ENCODE measurements at regions not wholly inside any gene's neighbourhood (a gene's known extent, or its start where the extent isn't known, plus 50 kb on each side); places are given as distances from the start of the nearest gene placed in this dataset.
"Not testable (repeated sequence)": the region's sequence is repeated elsewhere in the genome, so short reads cannot be mapped to it uniquely, and the experiment has no call there.

DNA sequence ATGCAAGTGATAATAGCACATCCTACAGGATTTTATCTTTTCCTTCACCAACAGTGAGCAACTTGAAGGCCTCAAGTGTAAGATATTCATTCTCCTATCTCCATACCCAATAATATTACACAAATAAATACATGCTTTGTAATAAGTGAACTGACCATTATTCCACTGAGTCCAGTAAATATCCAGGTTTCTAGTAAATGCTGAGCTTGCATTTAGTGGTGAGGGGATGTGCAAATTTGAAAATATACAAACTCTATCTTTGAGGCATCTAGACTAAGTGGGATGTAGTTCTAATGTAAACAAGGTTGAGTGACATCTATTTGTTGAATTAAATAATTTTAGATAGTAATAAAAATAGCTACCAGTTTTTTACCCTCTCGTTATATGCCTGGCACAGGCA is 587.6 kb upstream of the IL12A start:
- DNase-seq, result no peak

DNA sequence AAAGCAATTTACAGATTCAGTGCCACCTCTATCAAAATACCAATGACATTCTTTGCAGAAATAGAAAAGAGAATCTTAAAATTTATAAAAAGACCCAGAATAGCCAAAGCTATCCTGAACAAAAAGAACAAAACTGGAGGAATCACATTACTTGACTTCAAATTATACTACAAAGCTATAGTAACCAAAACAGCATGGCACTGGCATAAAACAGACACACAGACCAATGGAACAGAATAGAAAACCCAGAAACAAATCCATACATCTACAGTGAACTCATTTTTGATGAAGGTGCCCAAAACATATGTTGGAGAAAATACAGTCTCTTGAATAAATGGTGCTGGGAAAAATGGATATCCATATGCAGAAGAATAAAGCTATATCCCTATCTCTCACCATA is 578.9 kb upstream of the IL12A start:
- not testable (repeated sequence) for DNase-seq

DNA sequence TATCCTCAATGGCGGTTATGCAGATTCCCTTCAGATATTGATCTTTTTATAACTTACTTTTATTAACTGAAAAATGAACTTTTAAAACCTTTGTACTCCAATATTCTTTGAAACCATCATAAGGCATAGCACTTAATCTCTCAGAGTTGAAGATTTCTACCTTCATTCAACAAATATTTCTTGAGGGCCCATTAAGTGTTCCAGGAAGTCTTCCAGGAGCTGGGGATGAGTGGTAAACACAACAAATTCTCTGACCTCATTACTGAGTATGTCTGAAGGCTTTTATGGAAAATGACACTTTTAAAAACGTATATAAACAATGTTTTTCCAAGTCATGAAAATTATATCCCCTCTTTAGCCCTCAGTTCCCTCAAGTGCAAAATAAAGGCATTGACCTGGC is 575.3 kb upstream of the IL12A start:
- DNase-seq, result no peak

DNA sequence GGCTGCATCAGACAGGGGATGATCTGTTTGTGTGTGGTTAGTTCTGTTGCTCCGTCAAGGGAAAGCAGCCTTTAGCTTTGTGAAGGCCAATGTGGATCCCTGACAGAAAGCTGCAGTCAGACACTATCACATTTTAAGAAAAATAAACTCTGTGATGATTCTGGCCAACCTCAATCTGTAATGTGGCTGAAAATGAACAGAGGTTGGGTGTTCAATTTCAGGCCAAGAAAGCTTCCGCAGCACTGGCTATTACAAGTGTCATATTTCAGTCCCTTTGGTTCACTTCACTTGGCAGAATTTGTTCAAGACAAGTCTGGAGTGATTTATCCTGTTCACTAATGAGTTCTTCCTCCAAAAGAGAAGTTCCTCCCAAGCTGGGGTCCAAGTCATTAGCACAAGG is 571.8 kb upstream of the IL12A start:
- no peak for DNase-seq

DNA sequence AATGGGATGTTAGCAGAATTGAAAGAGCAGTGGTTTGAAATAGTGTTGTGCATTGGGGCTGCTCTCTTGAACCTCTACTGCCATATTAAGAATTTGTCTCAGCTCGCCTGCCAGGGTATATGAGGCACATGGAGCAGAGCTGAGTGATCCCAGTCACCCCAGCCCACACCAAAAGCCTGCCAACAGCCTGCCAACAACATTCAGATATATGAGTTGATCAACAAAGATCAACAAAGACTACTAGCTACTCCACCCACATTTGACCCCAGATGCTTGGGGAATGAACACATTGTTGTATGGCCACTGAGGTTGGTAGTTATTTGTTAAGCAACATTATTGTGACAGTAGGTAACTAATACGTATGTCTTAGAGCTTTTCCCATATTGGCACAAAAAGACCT is 570.9 kb upstream of the IL12A start:
- DNase-seq, result no peak

DNA sequence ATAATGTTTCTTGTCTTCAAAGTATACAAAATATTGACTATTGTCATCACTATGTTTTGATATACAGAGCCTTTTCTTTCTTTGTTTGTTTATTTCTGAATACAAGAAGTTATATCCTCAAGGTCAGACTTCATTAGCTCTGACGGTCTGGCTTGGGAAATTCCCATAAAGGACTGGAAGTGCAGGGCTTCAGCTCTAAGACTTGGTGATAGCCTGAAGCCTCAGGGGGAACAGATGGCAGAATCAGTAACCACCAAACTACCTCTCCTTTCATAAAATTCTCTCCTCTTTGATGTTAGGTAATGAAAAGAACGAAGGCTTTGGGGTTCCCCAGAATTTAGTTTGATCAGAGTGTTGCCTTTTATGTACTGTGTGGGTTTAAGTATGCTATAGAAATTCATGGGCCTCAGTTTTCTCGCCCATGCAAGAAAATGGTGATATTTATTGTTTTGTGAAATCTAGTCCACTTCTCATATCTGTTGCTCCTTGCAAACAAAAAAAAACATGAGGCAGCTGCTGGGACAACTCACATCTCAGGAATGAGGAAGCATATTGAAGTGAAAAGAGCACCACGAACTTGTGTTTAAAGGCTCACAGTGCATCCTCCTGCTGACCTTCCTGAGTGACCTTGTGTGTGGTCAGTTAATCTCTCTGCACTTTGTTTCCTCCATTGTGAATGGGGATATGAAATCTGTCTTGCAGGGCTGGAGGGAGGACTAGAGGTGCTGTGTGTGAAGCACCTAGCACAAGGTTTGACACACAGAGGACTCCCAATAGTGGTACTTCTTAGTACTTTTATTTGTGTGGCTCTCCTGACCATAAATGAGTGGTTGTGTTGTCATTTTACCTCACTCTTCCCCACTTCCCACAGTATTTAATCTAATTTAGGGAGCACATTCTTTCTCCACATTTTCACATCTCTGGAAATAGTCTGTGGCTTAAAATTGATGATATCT is 569.8 kb upstream of the IL12A start:
- DNase-seq, result no peak

DNA sequence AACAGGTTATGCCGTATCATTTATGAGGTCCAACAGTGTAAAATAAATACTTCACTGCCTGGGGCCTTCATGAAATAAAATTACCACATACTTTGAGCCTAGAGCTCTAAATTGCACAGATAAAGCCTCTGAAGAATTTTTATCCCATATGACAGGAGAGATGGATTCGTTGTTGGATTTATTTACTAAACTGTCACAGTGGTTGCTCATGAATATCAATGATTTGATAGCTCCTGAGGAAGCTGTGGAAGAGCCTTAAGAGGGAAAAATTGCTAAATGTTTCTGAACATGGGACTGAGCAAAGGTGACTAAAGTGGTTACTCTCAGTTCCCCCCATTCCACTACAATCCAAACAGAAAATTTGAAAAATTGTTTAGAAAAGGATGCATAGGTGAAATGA is 558.9 kb upstream of the IL12A start:
- DNase-seq, result no peak

DNA sequence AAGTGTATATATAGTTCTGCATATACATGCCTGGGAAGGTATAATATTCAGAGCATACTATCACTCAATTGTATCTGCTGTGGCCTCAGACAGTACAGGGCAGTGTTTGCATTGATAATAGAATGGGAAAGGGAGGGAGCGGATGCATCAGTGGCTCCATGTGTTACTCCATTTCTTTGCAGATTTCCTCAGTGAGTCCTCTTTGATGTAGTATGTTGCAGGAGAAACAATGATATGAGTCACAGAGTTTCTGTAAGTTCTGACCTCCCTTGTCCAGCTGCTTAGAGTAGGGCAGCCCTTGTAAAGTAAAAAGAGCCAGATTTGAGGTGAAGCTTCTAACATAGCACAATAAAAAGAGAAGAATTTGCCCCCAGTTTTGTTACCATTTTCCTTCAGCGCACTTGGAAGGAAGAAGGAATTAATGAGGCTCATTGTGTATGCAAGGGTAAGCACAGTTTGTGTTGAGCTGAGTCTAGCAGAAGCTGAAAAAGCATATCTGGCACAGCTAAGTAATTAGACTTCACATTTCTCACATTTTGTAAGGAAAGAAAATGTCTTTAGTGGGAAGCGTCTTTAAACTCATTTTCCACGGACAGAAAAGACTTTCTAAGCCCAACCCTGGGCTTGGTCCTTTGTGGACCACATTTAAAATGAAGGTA is 555.8 kb upstream of the IL12A start:
- no peak for DNase-seq

DNA sequence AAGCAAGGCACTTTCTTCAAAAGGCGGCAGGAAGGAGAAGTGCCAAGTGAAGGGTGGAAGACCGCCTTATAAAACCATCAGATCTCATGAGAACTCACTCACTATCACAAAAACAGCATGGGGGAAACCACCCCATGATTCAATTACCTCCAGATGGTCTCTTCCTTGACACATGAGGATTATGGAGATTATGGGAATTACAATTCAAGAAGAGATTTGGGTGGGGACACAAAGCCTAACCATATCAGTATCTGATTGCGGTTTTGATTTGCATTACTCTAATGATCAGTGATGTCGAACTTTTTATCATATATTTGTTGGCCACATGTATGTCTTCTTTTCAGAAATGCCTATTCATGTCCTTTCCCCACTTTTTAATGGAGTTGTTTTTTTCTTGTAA is 549.3 kb upstream of the IL12A start:
- no peak for DNase-seq

DNA sequence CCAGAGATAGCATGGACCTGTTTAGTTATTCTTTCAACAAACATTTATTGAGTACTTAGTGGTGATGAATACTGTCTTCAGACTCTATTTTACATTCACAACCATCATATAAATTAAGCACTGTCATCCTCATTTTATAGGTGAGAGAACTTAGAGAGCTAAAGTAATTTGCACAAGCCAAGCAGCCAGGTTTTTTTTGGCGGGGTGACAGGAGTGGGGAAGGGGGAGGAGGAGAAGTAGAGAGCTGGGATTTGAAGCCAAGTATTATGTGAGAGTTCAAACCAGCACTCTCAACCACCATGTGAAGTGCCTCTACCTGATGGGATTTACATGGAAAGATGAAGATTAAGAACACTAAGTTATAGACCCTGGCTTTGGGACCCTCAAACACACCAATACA is 547.4 kb upstream of the IL12A start:
- no peak for DNase-seq

DNA sequence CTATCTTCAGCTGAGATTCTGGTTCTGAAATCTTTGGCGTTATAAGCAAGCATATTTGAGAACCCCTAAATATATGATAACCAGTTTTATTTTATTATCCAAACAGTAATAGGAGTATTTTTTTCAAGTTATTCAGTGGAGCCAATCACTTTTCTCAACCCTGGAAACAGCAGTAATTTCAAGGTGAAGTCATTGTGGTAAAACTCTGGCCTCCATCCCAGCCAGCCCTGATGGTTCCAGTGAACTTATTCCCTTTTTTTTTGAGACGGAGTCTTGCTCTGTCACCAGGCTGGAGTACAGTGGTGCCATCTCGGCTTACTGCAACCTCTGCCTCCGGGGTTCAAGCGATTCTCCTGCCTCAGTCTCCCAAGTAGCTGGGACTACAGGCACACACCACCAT is 545.4 kb upstream of the IL12A start:
- DNase-seq, result no peak

DNA sequence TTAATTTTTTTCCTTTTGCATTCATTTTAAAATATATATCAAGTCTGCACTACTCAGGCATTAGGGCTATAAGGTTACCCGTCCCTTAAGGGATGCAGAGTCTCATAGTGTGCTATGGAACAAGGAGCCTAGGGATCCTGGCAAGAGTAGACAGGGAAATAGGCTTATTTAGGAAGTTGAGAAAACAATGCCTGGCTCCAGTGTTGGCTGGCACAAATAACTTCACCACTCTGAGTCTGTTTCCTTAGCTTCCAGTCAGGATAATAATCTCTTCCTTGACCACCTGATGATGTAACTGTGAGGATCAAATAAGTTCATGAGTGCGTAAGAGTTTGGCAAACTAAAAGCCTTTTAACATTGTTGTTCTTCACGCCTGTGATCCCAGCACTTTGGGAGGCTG is 540.8 kb upstream of the IL12A start:
- DNase-seq, result no peak

DNA sequence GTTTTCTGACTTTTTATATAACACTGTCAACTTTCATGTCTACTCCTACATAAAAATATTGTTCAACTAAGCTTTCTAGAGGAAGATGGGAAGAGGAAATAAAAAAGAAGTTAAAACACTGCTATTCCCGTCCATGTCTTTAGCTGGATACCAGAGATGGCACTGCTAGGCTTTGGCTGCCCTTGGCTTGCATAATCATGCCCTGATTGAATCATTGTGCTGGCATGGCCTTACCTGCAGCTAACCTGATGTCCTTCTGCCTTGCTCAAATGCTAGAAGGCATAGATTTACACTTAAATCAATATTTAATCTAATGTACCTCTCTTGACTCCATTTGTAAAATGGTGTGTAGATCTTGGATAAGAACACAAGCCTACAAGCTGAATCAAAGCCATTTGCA is 539.7 kb upstream of the IL12A start:
- DNase-seq, result no peak

DNA sequence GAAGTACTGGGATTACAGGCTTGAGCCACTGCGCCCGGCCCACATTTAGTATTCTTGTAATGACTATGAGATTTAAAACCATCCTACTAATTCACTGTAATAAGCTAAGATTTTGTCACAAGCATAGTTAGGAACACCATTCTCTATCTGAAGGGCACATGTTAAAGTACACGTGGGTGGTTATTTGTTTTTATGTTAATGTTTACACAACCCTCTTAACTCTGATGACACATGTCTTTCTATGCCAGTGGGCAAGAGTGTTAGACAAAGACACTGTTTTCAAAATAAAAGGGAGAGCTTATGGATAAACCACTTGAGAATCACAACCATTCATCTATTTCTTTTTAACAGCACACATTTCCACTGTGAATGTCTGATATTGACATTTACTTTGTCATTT is 537.6 kb upstream of the IL12A start:
- no peak for DNase-seq

DNA sequence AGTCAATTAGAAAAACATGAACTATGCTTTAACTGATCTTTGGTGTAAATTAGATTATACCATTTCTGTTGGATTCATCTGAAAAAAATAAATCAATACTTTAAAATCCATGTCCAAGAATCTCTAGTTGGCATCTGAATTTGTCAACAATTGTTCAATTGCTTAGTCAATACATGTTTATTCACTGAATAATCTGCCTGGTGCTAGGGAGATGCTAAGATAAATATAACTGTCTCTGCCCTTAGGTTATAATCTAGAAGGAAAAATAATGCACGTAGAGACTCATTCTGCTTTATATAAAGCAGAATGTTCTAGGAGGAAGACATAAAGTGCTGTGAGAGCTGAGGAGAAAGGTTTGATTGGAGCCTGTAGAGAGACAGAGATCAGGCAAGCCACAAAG is 537.2 kb upstream of the IL12A start:
- DNase-seq, result no peak

DNA sequence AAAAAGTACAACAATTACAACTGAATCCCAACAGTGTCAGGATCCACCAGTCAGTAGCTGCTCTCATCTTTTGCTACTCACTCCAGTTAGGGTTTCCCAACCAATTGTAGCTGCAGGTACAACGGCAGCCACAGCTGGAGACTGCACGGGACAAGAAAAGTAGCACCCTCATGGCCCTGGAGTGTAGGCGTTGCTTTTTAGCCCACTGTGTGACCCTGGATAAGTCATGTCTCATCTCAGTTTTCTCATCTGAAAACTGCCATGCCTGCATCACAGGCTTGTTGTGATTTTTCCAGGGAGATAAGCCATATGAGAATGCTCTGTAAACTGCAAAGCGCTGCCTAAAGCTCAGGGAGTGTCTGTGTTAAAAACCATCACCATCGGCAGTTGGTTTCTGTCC is 535.6 kb upstream of the IL12A start:
- no peak for DNase-seq

DNA sequence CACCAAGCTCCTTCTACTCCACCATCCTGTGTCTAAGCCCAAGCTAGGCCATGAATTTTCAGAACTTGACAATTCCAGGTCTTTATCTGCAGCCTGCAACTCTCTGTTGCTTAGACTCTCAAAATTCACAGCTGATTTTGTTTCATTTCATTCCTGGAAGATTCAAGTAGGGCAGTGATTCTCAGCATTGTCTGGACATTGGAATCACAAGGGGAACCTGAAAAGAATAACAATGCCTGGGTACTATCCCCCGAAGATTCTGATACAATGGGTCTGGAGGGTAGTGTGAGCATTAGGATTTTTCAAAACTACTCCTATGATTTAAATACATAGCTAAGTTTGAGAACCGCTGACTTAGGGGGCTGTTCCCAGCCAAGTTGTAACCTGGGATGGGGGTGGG is 534.7 kb upstream of the IL12A start:
- no peak for DNase-seq

DNA sequence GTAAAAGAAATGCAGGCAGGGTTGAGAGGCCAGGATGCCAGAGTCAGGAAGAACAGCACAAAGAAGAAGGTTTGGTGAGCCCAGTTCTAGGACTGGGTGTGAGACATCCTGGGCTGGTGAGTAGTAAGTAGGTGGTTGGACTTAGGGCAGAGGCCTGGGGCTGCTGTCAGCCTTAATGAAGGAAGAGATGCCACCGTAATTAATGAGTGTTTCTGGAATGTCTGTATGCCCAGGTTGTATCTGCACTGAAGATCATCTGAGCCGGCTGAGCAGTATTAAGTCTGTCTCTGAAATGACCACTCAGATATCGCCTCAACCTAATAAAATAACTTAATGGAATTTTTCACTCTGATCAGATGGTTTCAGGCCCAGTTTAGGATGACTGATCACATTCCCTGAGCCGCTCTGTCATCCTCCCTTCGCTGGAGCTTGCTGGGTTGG is 532.9 kb upstream of the IL12A start:
- DNase-seq, result no peak

DNA sequence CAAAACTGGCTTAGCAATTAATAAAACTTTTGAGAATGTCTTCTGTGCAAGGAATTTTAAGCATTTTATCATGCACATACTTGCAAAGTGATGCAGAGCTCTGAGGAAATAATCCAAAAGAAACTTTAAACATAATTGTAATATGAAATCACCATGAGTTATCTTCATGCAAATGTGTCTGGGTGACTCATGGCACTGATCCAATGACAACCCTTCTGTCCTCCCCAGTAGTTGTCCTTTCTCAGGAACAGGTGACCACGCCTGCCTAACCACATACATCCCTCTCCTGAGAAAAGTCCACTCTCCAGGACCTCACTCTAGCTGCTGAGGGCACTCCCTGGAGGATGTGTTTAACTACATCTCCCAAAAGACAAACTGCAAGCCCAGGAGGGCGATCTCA is 530.6 kb upstream of the IL12A start:
- DNase-seq, result no peak

DNA sequence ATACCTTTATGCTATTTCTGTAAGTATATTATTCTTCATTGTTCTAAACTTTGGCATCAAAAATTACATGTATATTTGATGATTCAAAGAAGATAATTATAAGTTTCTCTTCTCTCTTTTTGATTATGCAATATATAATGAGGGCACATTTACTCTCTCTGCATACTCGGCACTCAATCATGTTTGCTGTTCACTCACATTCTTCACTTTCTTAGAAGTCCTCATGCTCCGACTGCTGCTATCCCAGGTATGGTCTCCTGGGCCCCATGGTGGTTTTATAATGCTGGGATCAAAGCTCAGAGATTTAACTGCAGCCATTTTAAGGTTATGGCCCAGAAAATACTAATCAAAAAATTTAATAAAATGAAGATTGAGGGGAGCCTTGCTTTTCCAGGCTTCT is 529.7 kb upstream of the IL12A start:
- no peak for DNase-seq

DNA sequence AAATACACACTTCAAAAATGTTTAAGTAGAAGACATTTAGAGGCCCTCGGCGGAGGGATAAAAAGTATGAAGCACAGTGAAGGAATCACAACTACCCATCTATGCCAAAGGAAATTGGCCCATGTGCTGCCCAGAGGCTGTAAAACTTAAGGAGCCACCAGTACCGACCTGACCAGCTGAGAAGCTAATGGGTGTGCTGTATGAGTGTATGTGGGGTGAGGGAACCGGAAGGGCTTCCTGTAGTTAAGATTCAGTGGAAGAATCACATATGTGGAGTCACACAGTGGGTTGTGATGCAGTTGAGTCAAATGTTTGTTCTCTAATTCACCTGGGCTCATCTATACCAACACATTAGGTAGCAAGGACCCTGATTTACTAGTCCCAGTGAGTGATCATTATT is 516.0 kb upstream of the IL12A start:
- no peak for DNase-seq

DNA sequence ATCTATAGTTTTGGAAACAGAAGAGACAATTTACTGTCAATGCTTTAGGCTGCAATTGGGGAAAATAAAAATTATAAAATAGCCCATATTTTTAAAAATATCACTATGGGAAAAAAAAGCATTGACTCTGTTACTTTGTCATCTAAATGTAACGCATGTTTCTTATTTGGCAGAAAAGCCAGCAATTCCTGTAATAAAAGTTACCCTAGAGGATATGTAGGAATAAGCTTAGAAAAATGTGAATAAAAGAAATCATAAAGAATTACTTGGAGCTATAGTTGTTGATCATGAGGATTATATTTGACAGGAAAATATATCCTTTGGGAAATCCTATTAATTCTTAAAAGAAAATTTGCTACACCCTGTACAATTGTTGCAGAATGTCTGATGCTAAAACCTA is 515.4 kb upstream of the IL12A start:
- no peak for DNase-seq

DNA sequence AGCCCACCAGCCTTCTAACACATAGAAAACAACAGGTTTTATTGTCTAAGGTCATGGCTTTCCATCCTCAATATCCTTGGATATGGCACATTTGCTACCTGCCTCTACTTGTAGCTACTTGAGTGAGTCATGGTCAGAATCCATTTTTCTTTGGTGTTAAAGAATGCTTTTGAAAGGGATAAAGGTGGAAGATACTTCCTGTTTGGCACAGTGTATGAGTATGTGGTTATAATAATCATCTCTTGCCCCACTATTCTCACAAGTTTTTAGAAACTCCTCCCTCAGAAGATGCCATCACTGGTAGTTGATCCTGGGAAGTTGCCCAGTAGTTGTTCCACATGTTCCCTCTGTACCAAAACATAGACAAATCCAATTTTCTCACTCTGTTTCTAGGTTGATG is 508.6 kb upstream of the IL12A start:
- no peak for DNase-seq

DNA sequence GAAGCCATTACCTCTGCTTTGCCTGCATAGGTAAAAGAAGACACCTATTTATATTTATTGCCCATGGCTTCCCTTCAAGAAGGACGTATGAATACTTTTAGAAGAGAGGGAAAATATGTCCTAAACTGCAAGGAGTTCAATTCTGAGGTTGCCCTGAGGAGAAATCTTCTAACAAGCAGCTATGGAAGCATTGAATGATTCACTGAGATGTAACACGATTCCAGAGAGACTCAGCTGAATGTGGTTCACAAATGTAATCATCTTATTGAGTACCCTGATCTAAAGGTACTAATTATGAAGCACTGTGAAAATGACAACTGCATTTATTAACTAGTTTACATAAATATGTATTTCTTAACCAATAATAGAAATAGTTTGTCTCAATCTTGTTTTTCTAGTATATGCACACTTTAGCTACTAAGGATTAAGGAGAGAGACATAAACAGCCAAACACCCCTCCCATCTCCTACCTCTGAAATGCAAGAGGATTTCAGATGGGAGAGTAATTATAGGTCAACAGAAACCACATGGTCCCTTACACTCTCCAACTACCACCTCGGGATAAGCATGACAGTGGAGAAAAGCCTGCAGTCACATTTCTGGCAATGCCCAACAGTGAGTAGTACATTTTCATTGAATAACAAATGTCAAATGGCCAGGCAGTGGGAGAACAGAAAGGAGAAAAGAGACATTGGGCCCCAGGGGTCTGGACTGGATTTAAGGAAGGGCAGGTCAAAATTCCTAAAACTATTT is 506.2 kb upstream of the IL12A start:
- DNase-seq, result no peak
